ENCODE measurements at regions not wholly inside any gene's neighbourhood (a gene's known extent, or its start where the extent isn't known, plus 50 kb on each side); places are given as distances from the start of the nearest gene placed in this dataset.
"Not testable (repeated sequence)": the region's sequence is repeated elsewhere in the genome, so short reads cannot be mapped to it uniquely, and the experiment has no call there.

- CTCF ChIA-PET: no interaction called here
- POLR2A ChIA-PET: no interaction called here
Measured at GRCh38 chr16:86735727-86736126, 157.4 kb downstream of the FOXL1 start.

- ChIA-PET POLR2A (no interaction called here), CTCF (no interaction called here)
Measured at GRCh38 chr16:86736502-86736901, 158.2 kb downstream of the FOXL1 start.

- ChIA-PET CTCF (no interaction called here), POLR2A (no interaction called here)
Measured at GRCh38 chr16:86737083-86737482, 158.7 kb downstream of the FOXL1 start.

- POLR2A ChIA-PET: not testable (repeated sequence)
Measured at GRCh38 chr16:86738322-86738721, 160.0 kb downstream of the FOXL1 start.

GRCh38 chr16:86739178-86739577 lies 160.8 kb downstream of the FOXL1 start:
- ChIA-PET POLR2A (no interaction called here), CTCF (interaction anchor here (0.6 kb wide), 1 partner anchor 163 kb away, joined by 4 read pairs; no protein-coding TSS in a partner anchor)

More at GRCh38 chr16:86738322-86738721, 160.0 kb downstream of the FOXL1 start:
- CTCF ChIA-PET: not testable (repeated sequence)

- ChIA-PET POLR2A (no interaction called here), CTCF (no interaction called here)
Measured at GRCh38 chr16:86739808-86740207, 161.5 kb downstream of the FOXL1 start.

GRCh38 chr16:86740298-86740697 lies 161.9 kb downstream of the FOXL1 start:
- ChIA-PET POLR2A (no interaction called here), CTCF (no interaction called here)

- CTCF ChIA-PET: no interaction called here
- POLR2A ChIA-PET: no interaction called here
Measured at GRCh38 chr16:86740906-86741799, 162.8 kb downstream of the FOXL1 start.

GRCh38 chr16:86747761-86748160 lies 169.4 kb downstream of the FOXL1 start:
- POLR2A ChIA-PET: no interaction called here
- CTCF ChIA-PET: no interaction called here

- CTCF ChIA-PET: no interaction called here
Measured at GRCh38 chr16:86748652-86749051, 170.3 kb downstream of the FOXL1 start.

GRCh38 chr16:86751076-86752030 lies 173.0 kb downstream of the FOXL1 start:
- CTCF ChIA-PET: interaction anchor here (1.6 kb wide), 1 partner anchor 8 kb away, joined by 5 read pairs; no protein-coding TSS in a partner anchor
- POLR2A ChIA-PET: no interaction called here

More at GRCh38 chr16:86748652-86749051, 170.3 kb downstream of the FOXL1 start:
- POLR2A ChIA-PET: no interaction called here

- ChIA-PET POLR2A (no interaction called here), CTCF (no interaction called here)
Measured at GRCh38 chr16:86752582-86753175, 174.3 kb downstream of the FOXL1 start.

GRCh38 chr16:86753399-86753798 lies 175.1 kb downstream of the FOXL1 start:
- CTCF ChIA-PET: no interaction called here
- POLR2A ChIA-PET: no interaction called here

GRCh38 chr16:86755571-86756006 lies 177.2 kb downstream of the FOXL1 start:
- ChIA-PET POLR2A (no interaction called here), CTCF (no interaction called here)

GRCh38 chr16:86756882-86757703 lies 178.7 kb downstream of the FOXL1 start:
- ChIA-PET CTCF (no interaction called here), POLR2A (no interaction called here)

- CTCF ChIA-PET: no interaction called here
- POLR2A ChIA-PET: no interaction called here
Measured at GRCh38 chr16:86757704-86758040, 179.3 kb downstream of the FOXL1 start.

GRCh38 chr16:86758932-86759331 lies 180.6 kb downstream of the FOXL1 start:
- ChIA-PET CTCF (interaction anchor here (1.6 kb wide), 1 partner anchor 8 kb away, joined by 5 read pairs; no protein-coding TSS in a partner anchor), POLR2A (no interaction called here)

GRCh38 chr16:86761111-86762031 lies 183.0 kb downstream of the FOXL1 start:
- CTCF ChIA-PET: no interaction called here
- POLR2A ChIA-PET: interaction anchor here (0.6 kb wide), 1 partner anchor 442 kb away, joined by 3 read pairs; no protein-coding TSS in a partner anchor
